D721Med (cell line): ENCODE measurements at regions not wholly inside any gene's neighbourhood (a gene's known extent, or its start where the extent isn't known, plus 50 kb on each side); places are given as distances from the start of the nearest gene placed in this dataset.

Experiments used
- DNase-seq: peaks from one replicate; pipeline ENCODE4 v3.0.0; 2011; ENCODE audit warnings: low spot score; ENCODE audit not compliant: insufficient read length
- FAIRE-seq: peaks from 2 replicates; lab custom pipeline; 2011; peaks lifted over from hg19 to GRCh38; lab: Jason Lieb, UNC
- CTCF ChIP-seq: IDR thresholded peaks from 2 replicates; pipeline ENCODE4 v1.5.1; 2012; ENCODE audit warnings: mild to moderate bottlenecking, control low read depth; ENCODE audit not compliant: insufficient read depth; ENCODE audit errors: missing control alignments

- DNase-seq (no peak), FAIRE-seq (no peak)
- TF ChIP-seq CTCF, result no peak
These were observed 147.5 kb downstream of the NXNL2 start for GRCh38 chr9:88682431-88682831.

GRCh38 chr9:88684046-88684445 lies 149.1 kb downstream of the NXNL2 start:
- DNase-seq (no peak), FAIRE-seq (no peak)
- TF ChIP-seq CTCF, result no peak

- FAIRE-seq (no peak), DNase-seq (no peak)
- no peak for TF ChIP-seq CTCF
These were observed 149.9 kb downstream of the NXNL2 start for GRCh38 chr9:88684845-88685244.

- FAIRE-seq, result no peak
- DNase-seq, result no peak
- no peak for TF ChIP-seq CTCF
These were observed 151.0 kb downstream of the NXNL2 start for GRCh38 chr9:88685966-88686365.

- no peak for DNase-seq
- TF ChIP-seq CTCF, result no peak
- FAIRE-seq, result no peak
These were observed 154.7 kb downstream of the NXNL2 start for GRCh38 chr9:88689509-88690298.

GRCh38 chr9:88690628-88691027 lies 155.7 kb downstream of the NXNL2 start:
- no peak for FAIRE-seq
- DNase-seq, result no peak
- TF ChIP-seq CTCF, result no peak

GRCh38 chr9:88691091-88691490 lies 156.1 kb downstream of the NXNL2 start:
- FAIRE-seq (no peak), DNase-seq (no peak)
- no peak for TF ChIP-seq CTCF
